Loucy (cell line): ENCODE measurements at regions not wholly inside any gene's neighbourhood (a gene's known extent, or its start where the extent isn't known, plus 50 kb on each side); places are given as distances from the start of the nearest gene placed in this dataset.

Experiments used
- CTCF ChIP-seq: fragments of 200-600 bp; sonication (generic); conservative IDR thresholded peaks from 2 replicates; pipeline ENCODE4 v1.5.1; 2014; ENCODE audit warnings: mild to moderate bottlenecking, antibody characterized with exemption, low read length
- EZH2phosphoT487 ChIP-seq: fragments of 200-600 bp; IDR thresholded peaks from 2 replicates; pipeline ENCODE4 v1.6.1; 2018; ENCODE audit warnings: antibody characterized with exemption, mild to moderate bottlenecking, moderate library complexity, borderline replicate concordance

- TF ChIP-seq CTCF (no peak), EZH2phosphoT487 (no peak)
These were observed 87.2 kb downstream of the HLX start for GRCh38 chr1:220966473-220966872.
